ENCODE measurements at regions not wholly inside any gene's neighbourhood (a gene's known extent, or its start where the extent isn't known, plus 50 kb on each side); places are given as distances from the start of the nearest gene placed in this dataset.

GRCh38 chr6:40244699-40245098 lies 310.4 kb upstream of the MOCS1 start:
- no peak overlapping the region for H3K9ac ChIP-seq (ENCODE audit: extremely low read depth, low read length, poor library complexity, severe bottlenecking)

DNA sequence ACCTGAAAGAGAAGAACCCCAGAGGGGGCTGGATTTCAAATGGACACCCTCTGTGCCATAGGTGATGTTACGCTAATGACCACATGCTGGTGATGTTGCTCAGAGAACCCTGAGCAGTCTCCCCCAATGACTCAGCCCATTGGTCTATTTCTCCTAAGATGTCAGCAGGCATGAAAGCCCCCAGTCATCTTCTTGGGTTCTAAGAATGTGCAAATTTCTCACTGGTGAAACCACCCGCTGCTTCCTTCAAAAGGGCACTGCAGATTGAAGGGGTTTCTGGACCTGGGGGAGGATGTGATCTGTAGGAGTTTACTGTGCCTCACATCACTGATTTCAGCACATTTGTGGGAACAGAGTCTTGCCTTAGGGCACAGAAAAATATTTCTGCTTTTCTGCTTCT lies 298.4 kb upstream of the MOCS1 start:
- no peak for DNase-seq
- Histone ChIP-seq H3K4me3 (ENCODE audit: low read length) (no peak overlapping the region), H3K9me3 (ENCODE audit: control insufficient read depth, low read length) (no peaks in the 10 kb centered on the region), H3K27ac (ENCODE audit: low read depth, low read length) (no peak overlapping the region), H3K4me1 (ENCODE audit: control insufficient read depth, insufficient read depth, low read length) (no peaks in the 10 kb centered on the region), H3K9ac (ENCODE audit: extremely low read depth, low read length, poor library complexity, severe bottlenecking) (no peak overlapping the region), H3K36me3 (ENCODE audit: control insufficient read depth, insufficient read depth, low read length) (no peaks in the 10 kb centered on the region), H3K27me3 (ENCODE audit: control insufficient read depth, insufficient read depth, low read length, poor library complexity, severe bottlenecking) (no peaks in the 10 kb centered on the region)
- H3K4me3 Mint-ChIP-seq: no peak overlapping the region
- TF ChIP-seq CTCF (conservative IDR thresholded peaks at IDR 0.05): no peak
- H3K4me1 Mint-ChIP-seq: peaks cover 5% of the 10 kb centered on the region
- no peaks in the 10 kb centered on the region for H3K36me3 Mint-ChIP-seq (ENCODE audit: low read depth)
- H3K27ac Mint-ChIP-seq: no peak overlapping the region
- 89 to 96% methylated on average over 2 of the region's 2 CpGs for WGBS, 2 experiments (ENCODE audit: insufficient coverage in 1 of 2, insufficient read length in 1 of 2)
- peaks cover 4% of the 10 kb centered on the region for H3K9me3 Mint-ChIP-seq
- no peaks in the 10 kb centered on the region for H3K27me3 Mint-ChIP-seq (ENCODE audit: insufficient read depth)

More at GRCh38 chr6:40244699-40245098, 310.4 kb upstream of the MOCS1 start:
- no peak for DNase-seq
- Mint-ChIP-seq H3K36me3 (ENCODE audit: low read depth) (no peaks in the 10 kb centered on the region), H3K27ac (no peak overlapping the region), H3K9me3 (peaks cover 4% of the 10 kb centered on the region), H3K4me3 (no peak overlapping the region), H3K27me3 (ENCODE audit: insufficient read depth) (peaks cover 13% of the 10 kb centered on the region), H3K4me1 (no peaks in the 10 kb centered on the region)
- 92% methylated on average over 1 of the region's 1 CpG; no CpG with 5 or more reads in 1 of the 2 experiments for WGBS, 2 experiments (ENCODE audit: insufficient coverage in 1 of 2, insufficient read length in 1 of 2)
- Histone ChIP-seq H3K4me3 (ENCODE audit: low read length) (no peak overlapping the region), H3K27me3 (ENCODE audit: control insufficient read depth, insufficient read depth, low read length, poor library complexity, severe bottlenecking) (peaks cover 4% of the 10 kb centered on the region), H3K4me1 (ENCODE audit: control insufficient read depth, insufficient read depth, low read length) (no peaks in the 10 kb centered on the region), H3K36me3 (ENCODE audit: control insufficient read depth, insufficient read depth, low read length) (no peaks in the 10 kb centered on the region), H3K27ac (ENCODE audit: low read depth, low read length) (no peak overlapping the region), H3K9me3 (ENCODE audit: control insufficient read depth, low read length) (no peaks in the 10 kb centered on the region)
- no peak for TF ChIP-seq CTCF (conservative IDR thresholded peaks at IDR 0.05)

DNA sequence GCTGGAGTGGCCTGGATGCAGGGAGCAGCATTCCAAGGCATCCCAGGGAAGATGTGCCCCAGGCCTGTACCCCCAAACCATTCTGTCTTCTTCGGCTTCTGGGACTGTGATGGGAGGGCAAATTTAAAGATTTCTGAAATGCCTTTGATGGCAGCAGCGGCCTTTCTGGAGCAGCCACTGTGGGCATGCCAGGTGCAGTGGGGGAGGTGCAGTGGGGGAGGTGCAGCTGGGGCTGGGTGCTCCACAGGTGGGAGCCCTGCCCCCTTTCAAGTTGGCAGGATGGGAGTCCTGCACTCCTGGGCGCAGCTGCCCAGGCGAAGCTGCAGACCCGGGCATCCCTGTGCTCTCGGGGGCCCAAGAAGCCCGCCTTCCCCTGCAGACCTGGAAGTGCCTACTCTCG lies 293.5 kb upstream of the MOCS1 start:
- no peaks in the 10 kb centered on the region for H3K36me3 Mint-ChIP-seq (ENCODE audit: low read depth)
- no peak for DNase-seq
- no peak overlapping the region for H3K27ac ChIP-seq (ENCODE audit: low read depth, low read length)
- TF ChIP-seq CTCF (conservative IDR thresholded peaks at IDR 0.05): no peak
- H3K4me3 ChIP-seq (ENCODE audit: low read length): no peak overlapping the region
- no peak overlapping the region for H3K4me3 Mint-ChIP-seq
- H3K4me1 ChIP-seq (ENCODE audit: control insufficient read depth, insufficient read depth, low read length): no peaks in the 10 kb centered on the region
- H3K27me3 ChIP-seq (ENCODE audit: control insufficient read depth, insufficient read depth, low read length, poor library complexity, severe bottlenecking): no peaks in the 10 kb centered on the region
- peaks cover 14% of the 10 kb centered on the region for H3K9me3 ChIP-seq (ENCODE audit: control insufficient read depth, low read length)
- H3K27me3 Mint-ChIP-seq (ENCODE audit: insufficient read depth): peaks cover 4% of the 10 kb centered on the region
- H3K9me3 Mint-ChIP-seq: peaks cover 8% of the 10 kb centered on the region
- peaks cover 10% of the 10 kb centered on the region for H3K4me1 Mint-ChIP-seq
- WGBS, 2 experiments (ENCODE audit: insufficient coverage in 1 of 2, insufficient read length in 1 of 2): 80 to 85% methylated on average over 6 to 8 of the region's 8 CpGs
- H3K9ac ChIP-seq (ENCODE audit: extremely low read depth, low read length, poor library complexity, severe bottlenecking): no peak overlapping the region
- no peak overlapping the region for H3K27ac Mint-ChIP-seq
- no peaks in the 10 kb centered on the region for H3K36me3 ChIP-seq (ENCODE audit: control insufficient read depth, insufficient read depth, low read length)

Data from endodermal cell (in vitro differentiated cells).